A549 (cell line): ENCODE measurements at regions not wholly inside any gene's neighbourhood (a gene's known extent, or its start where the extent isn't known, plus 50 kb on each side); places are given as distances from the start of the nearest gene placed in this dataset.

ENCODE experiments used
- ATAC-seq, 2 experiments: fragments of 200-7000 bp in 1 of 2; fragments of >200 bp in 1 of 2; cut with Nextera tagmentation in 1 of 2; cut with Tn5 transposase in 1 of 2; 3 replicates each; pipeline versions ENCODE4 v1.8.0 to v1.9.1; 2018 to 2020; ENCODE audit warnings: mild to moderate bottlenecking in 1 of 2, moderate library complexity in 1 of 2
- CTCF ChIA-PET: fragments of 300-600 bp; sonication (Branson Sonifier 250); formaldehyde crosslinking; extraction: SDS; loops from one replicate; lab custom pipeline; 2021; ENCODE audit warnings: antibody characterized with exemption, inconsistent platforms; lab: Yijun Ruan, JAX
- POLR2A ChIA-PET: fragments of 350-600 bp; formaldehyde crosslinking; extraction: SDS; loops from one replicate; lab custom pipeline; 2021; ENCODE audit warnings: antibody characterized with exemption, inconsistent platforms; lab: Yijun Ruan, JAX
- DNase-seq, 2 experiments: peaks; one replicate each; pipeline versions ENCODE4 v3.0.0 to v3.0.0-alpha.2; 2011 to 2016; ENCODE audit warnings: low read depth in 1 of 2, low spot score in 1 of 2
- FAIRE-seq: peaks from 2 replicates; lab custom pipeline; 2011; peaks lifted over from hg19 to GRCh38; lab: Jason Lieb, UNC
- H3K27ac ChIP-seq, 2 experiments: fragments of >200 bp; sonication (Bioruptor Twin); formaldehyde crosslinking; 3 replicates each; pipeline ENCODE4 v1.5.1; 2016 to 2017
- H3K4me1 ChIP-seq: fragments of >200 bp; sonication (Bioruptor Twin); formaldehyde crosslinking; 3 replicates; pipeline ENCODE4 v1.6.1; 2016
- H3K4me2 ChIP-seq: fragments of >200 bp; sonication (Bioruptor Twin); formaldehyde crosslinking; 3 replicates; pipeline ENCODE4 v1.6.1; 2016
- H3K4me3 ChIP-seq: fragments of >200 bp; sonication (Bioruptor Twin); formaldehyde crosslinking; 3 replicates; pipeline ENCODE4 v1.5.1; 2016
- H3K9me3 ChIP-seq: fragments of >200 bp; sonication (Bioruptor Twin); formaldehyde crosslinking; 3 replicates; pipeline ENCODE4 v1.6.1; 2016
- ATOH8 ChIP-seq: fragments of 250-450 bp; sonication (Bioruptor Pico); IDR thresholded peaks from 2 replicates; pipeline ENCODE4 v1.5.0; 2020; ENCODE audit warnings: low read depth, mild to moderate bottlenecking, moderate library complexity
- BCL3 ChIP-seq: fragments of >200 bp; sonication (Bioruptor Twin); formaldehyde crosslinking; IDR thresholded peaks from 3 replicates; pipeline ENCODE4 v1.6.1; 2016
- CBX8 ChIP-seq: fragments of 200-600 bp; sonication (generic); IDR thresholded peaks from 2 replicates; pipeline ENCODE4 v1.6.1; 2016
- CHD2 ChIP-seq: fragments of 150-350 bp; IDR thresholded peaks from 2 replicates; pipeline ENCODE4 v1.6.1; 2014; ENCODE audit warnings: low read length; ENCODE audit not compliant: partially characterized antibody
- CHD4 ChIP-seq: fragments of 200-600 bp; sonication (generic); IDR thresholded peaks from 2 replicates; pipeline ENCODE4 v1.6.1; 2016; ENCODE audit warnings: antibody characterized with exemption, mild to moderate bottlenecking, borderline replicate concordance
- E2F6 ChIP-seq: IDR thresholded peaks from 2 replicates; pipeline ENCODE4 v1.6.1; 2012; ENCODE audit warnings: low read depth, borderline replicate concordance
- EHMT2 ChIP-seq: fragments of 200-600 bp; sonication (generic); IDR thresholded peaks from 2 replicates; pipeline ENCODE4 v1.6.1; 2016; ENCODE audit warnings: antibody characterized with exemption, low read depth, mild to moderate bottlenecking, moderate library complexity
- ELK1 ChIP-seq: fragments of 150-350 bp; IDR thresholded peaks from 2 replicates; pipeline ENCODE4 v1.6.1; 2014; ENCODE audit warnings: low read depth, mild to moderate bottlenecking, low read length
- FOSB ChIP-seq: fragments of 250-450 bp; sonication (Bioruptor Pico); IDR thresholded peaks from 2 replicates; pipeline ENCODE4 v1.5.0; 2020; ENCODE audit warnings: mild to moderate bottlenecking, moderate library complexity
- GATA3 ChIP-seq: IDR thresholded peaks from 2 replicates; pipeline ENCODE4 v1.6.1; 2012; ENCODE audit warnings: borderline replicate concordance
- HES2 ChIP-seq: fragments of >200 bp; sonication (Bioruptor Twin); formaldehyde crosslinking; IDR thresholded peaks from 2 replicates; pipeline ENCODE4 v1.6.1; 2016
- MAX ChIP-seq: IDR thresholded peaks from 2 replicates; pipeline ENCODE4 v1.6.1; 2012
- MAZ ChIP-seq: fragments of 150-350 bp; IDR thresholded peaks from 2 replicates; pipeline ENCODE4 v1.6.1; 2014; ENCODE audit warnings: antibody characterized with exemption, low read depth, low read length, borderline replicate concordance
- MYC ChIP-seq: IDR thresholded peaks from 2 replicates; pipeline ENCODE4 v1.6.1; 2012; ENCODE audit warnings: mild to moderate bottlenecking, inconsistent platforms, low read length, improper control_type of control experiment, borderline replicate concordance
- NFE2L2 ChIP-seq: fragments of 150-350 bp; conservative IDR thresholded peaks from 2 replicates; pipeline ENCODE4 v1.6.1; 2014; ENCODE audit warnings: low read length
- RARB ChIP-seq: fragments of 250-450 bp; sonication (Bioruptor Pico); IDR thresholded peaks from 2 replicates; pipeline ENCODE4 v1.8.0; 2021; ENCODE audit warnings: mild to moderate bottlenecking, moderate library complexity
- RFX5 ChIP-seq: fragments of 450-650 bp; IDR thresholded peaks from 2 replicates; pipeline ENCODE4 v1.7.1; 2014; ENCODE audit warnings: antibody characterized with exemption, mild to moderate bottlenecking, moderate library complexity
- RNF2 ChIP-seq: fragments of 200-600 bp; sonication (generic); IDR thresholded peaks from 2 replicates; pipeline ENCODE4 v1.6.1; 2016; ENCODE audit warnings: low read depth, mild to moderate bottlenecking, antibody characterized with exemption, moderate library complexity, borderline replicate concordance
- SMC3 ChIP-seq: fragments of >200 bp; sonication (Bioruptor Twin); formaldehyde crosslinking; IDR thresholded peaks from 3 replicates; pipeline ENCODE4 v1.6.1; 2018; ENCODE audit warnings: inconsistent platforms
- TFCP2L1 ChIP-seq: fragments of 250-450 bp; sonication (Bioruptor Pico); IDR thresholded peaks from 2 replicates; pipeline ENCODE4 v1.5.0; 2021; ENCODE audit warnings: mild to moderate bottlenecking
- ZNF302 ChIP-seq: fragments of 250-450 bp; sonication (Bioruptor Pico); IDR thresholded peaks from 2 replicates; pipeline ENCODE4 v1.9.0; 2021; ENCODE audit warnings: inconsistent platforms, mild to moderate bottlenecking, moderate library complexity
- WGBS: methylation state at CpG from one replicate; pipeline ENCODE4 v1.1.6; 2017; ENCODE audit errors: missing lambda C conversion rate; 5-methylcytosine and 5-hydroxymethylcytosine counted together

GRCh38 chr2:151106805-151107506 is 154.7 kb downstream of the RBM43 start:
- Histone ChIP-seq H3K4me3 (no peak overlapping the region), H3K9me3 (peaks cover 7% of the 10 kb centered on the region; the same call in 1 of the 3 replicates), H3K4me1 (no peaks in the 10 kb centered on the region), H3K27ac (no peak overlapping the region), H3K4me2 (no peak overlapping the region)
- ChIA-PET POLR2A (no interaction called here), CTCF (interaction anchor here (1.2 kb wide), 1 partner anchor 9 kb away, joined by 8 read pairs; no protein-coding TSS in a partner anchor)
- WGBS = 0% methylated on average over 3 of the region's 3 CpGs
- ATAC-seq (no peak), DNase-seq (no peak), FAIRE-seq (no peak)
- no peak for TF ChIP-seq HES2
- TF ChIP-seq BCL3 = no peak
- TF ChIP-seq ZNF302 (CRISPR knock-in tag) = no peak
- no peak for TF ChIP-seq ELK1
- no peak for TF ChIP-seq NFE2L2
- no peak for TF ChIP-seq E2F6
- TF ChIP-seq TFCP2L1 (CRISPR knock-in tag) = no peak
- TF ChIP-seq CHD4 = no peak
- no peak for TF ChIP-seq MAX
- TF ChIP-seq CHD2 = no peak
- TF ChIP-seq MAZ = no peak
- TF ChIP-seq FOSB (CRISPR knock-in tag) = no peak
- no peak for TF ChIP-seq RNF2

GRCh38 chr2:151103551-151103950 is 158.1 kb downstream of the RBM43 start:
- no peak overlapping the region for H3K27ac ChIP-seq
- H3K9me3 ChIP-seq = peaks cover 3% of the 10 kb centered on the region; the same call in 1 of the 3 replicates
- no peak for FAIRE-seq
- POLR2A ChIA-PET = no interaction called here
- TF ChIP-seq MAZ = no peak
- TF ChIP-seq, all 56 proteins: peak for 0
- Histone ChIP-seq H3K4me3 (no peak overlapping the region), H3K4me2 (no peak overlapping the region), H3K4me1 (no peaks in the 10 kb centered on the region)
- CTCF ChIA-PET = no interaction called here
- 6% methylated on average over 4 of the region's 4 CpGs for WGBS
- DNase-seq = no peak
- ATAC-seq = no peak

GRCh38 chr2:151102226-151102625 is 159.4 kb downstream of the RBM43 start:
- TF ChIP-seq GATA3 (no peak), MYC (no peak), ATOH8 (CRISPR knock-in tag) (no peak), SMC3 (no peak), EHMT2 (no peak), RARB (CRISPR knock-in tag) (no peak), FOSB (CRISPR knock-in tag) (no peak), RFX5 (no peak), CBX8 (no peak)
- DNase-seq = no peak

More at GRCh38 chr2:151102226-151102625, 159.4 kb downstream of the RBM43 start:
- H3K27ac ChIP-seq = no peak overlapping the region
- ATAC-seq = no peak
- FAIRE-seq = no peak
- H3K4me2 ChIP-seq = no peak overlapping the region
- peaks cover 3% of the 10 kb centered on the region; the same call in 1 of the 3 replicates for H3K9me3 ChIP-seq
- ChIA-PET POLR2A (no interaction called here), CTCF (no interaction called here)
- WGBS = 7% methylated on average over 2 of the region's 2 CpGs
- no peaks in the 10 kb centered on the region for H3K4me1 ChIP-seq
- no peak overlapping the region for H3K4me3 ChIP-seq
